Sigmoid colon (tissue), 6 donors: ENCODE measurements at regions not wholly inside any gene's neighbourhood (a gene's known extent, or its start where the extent isn't known, plus 50 kb on each side); places are given as distances from the start of the nearest gene placed in this dataset.

Experiments used
- DNase-seq: peaks from one replicate; pipeline ENCODE4 v3.0.0-alpha.2; 2019
- H3K27ac ChIP-seq, 4 donors: fragments of 200-600 bp; sonication (generic); one replicate each; pipeline ENCODE4 v1.5.1; 2016 to 2019; ENCODE audit warnings: mild to moderate bottlenecking in 1 of 4
- H3K27me3 ChIP-seq, 3 donors: fragments of 200-600 bp; sonication (generic); one replicate each; pipeline ENCODE4 v1.5.1; 2019; ENCODE audit warnings: mild to moderate bottlenecking in 1 of 3
- H3K36me3 ChIP-seq, 4 donors: fragments of 200-600 bp; sonication (generic); one replicate each; pipeline ENCODE4 v1.5.1; 2016 to 2019
- H3K4me1 ChIP-seq, 4 donors: fragments of 200-600 bp; sonication (generic); one replicate each; pipeline ENCODE4 v1.5.1; 2017 to 2019
- H3K4me3 ChIP-seq, 4 donors: fragments of 200-600 bp; sonication (generic); one replicate each; pipeline ENCODE4 v1.5.1; 2017 to 2019; ENCODE audit warnings: mild to moderate bottlenecking in 2 of 4, moderate library complexity in 1 of 4
- H3K9me3 ChIP-seq, 4 donors: fragments of 200-600 bp in 3 of 4; sonication (generic) in 3 of 4; one replicate each; pipeline versions ENCODE4 v1.5.1 to v1.6.1; 2013 to 2019
- EP300 ChIP-seq, 4 donors: sonication (generic); formaldehyde crosslinking; IDR thresholded peaks; one replicate each; pipeline ENCODE4 v1.6.1; 2017; ENCODE audit warnings: antibody characterized with exemption in 4 of 4
- POLR2A ChIP-seq, 2 donors: fragments of 450-650 bp; IDR thresholded peaks; one replicate each; pipeline ENCODE4 v1.6.1; 2016; ENCODE audit warnings: antibody characterized with exemption in 2 of 2, mild to moderate bottlenecking in 2 of 2, moderate library complexity in 2 of 2
- POLR2AphosphoS5 ChIP-seq, 4 donors: sonication (generic); formaldehyde crosslinking; IDR thresholded peaks; one replicate each; pipeline ENCODE4 v1.6.1; 2017; ENCODE audit warnings: antibody characterized with exemption in 4 of 4
- WGBS, 2 donors: extraction: QIAGEN DNeasy Blood & Tissue Kit; methylation state at CpG; one replicate each; pipeline ENCODE4 v1.1.7; 2013; 5-methylcytosine and 5-hydroxymethylcytosine counted together
- intact Hi-C: fragments of 100-400 bp; cut with DNase I; formaldehyde crosslinking; loops from one replicate; pipeline ENCODE4 v1.15.1; 2023
- TF ChIP-seq, protein P1 (sequence below), 4 experiments: fragments of 450-650 bp in 3 of 4; fragments of 200-600 bp in 1 of 4; IDR thresholded peaks; one replicate each; pipeline ENCODE4 v1.5.1; 2016 to 2019; ENCODE audit warnings: antibody characterized with exemption in 4 of 4, mild to moderate bottlenecking in 3 of 4, moderate library complexity in 2 of 4
- donor health status: healthy with polysubstance abuse.
- donor health status: healthy.

DNA sequence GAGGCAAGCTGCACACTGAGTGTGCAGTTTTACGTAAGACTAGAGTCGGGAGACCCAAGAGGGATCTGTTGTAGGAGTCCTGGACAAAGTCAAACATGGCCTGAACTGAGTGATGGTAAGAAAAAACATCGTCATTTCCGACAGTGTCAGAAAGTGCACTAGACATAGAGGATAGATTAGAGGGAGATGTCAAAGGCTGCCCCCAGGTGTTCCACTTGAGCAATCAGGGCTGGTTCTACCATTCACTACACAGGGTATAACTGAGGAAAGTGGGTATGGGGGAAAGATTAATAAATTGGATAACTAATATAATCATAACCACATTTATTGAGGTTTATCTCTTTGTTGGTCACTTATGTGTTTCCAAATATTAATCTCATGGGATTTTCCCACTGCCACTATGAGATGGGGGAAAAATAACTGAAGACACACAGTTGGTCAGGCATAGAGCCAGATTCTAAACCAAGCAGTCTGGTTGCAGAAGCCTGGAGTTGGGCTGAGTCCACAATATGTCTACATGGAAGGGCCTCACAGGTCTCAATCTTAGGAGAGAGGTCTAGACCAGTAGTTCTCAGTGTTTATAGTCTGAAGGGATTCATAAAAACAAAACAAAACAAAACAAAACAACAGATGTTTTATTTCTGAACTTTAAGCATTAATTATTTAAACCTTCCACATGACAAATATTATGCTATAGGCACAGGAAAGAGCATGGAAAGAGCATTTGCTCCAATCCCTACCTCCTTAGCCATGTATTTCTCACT, 766.5 kb downstream of the NTRK3 start:
- Histone ChIP-seq H3K27me3 (no peaks in the 10 kb centered on the region), H3K4me1 (peaks cover 0 to 9% (median 0%) of the 10 kb centered on the region in 4 donors), H3K9me3 (peaks cover 0 to 4% (median 0%) of the 10 kb centered on the region in 4 donors), H3K36me3 (no peaks in the 10 kb centered on the region), H3K4me3 (no peak overlapping the region), H3K27ac (no peak overlapping the region)
- TF ChIP-seq EP300 (IDR thresholded peaks at IDR 0.05) (no peak), POLR2A (IDR thresholded peaks at IDR 0.05) (no peak), POLR2AphosphoS5 (IDR thresholded peaks at IDR 0.05) (no peak)
- TF ChIP-seq, protein P1, sequence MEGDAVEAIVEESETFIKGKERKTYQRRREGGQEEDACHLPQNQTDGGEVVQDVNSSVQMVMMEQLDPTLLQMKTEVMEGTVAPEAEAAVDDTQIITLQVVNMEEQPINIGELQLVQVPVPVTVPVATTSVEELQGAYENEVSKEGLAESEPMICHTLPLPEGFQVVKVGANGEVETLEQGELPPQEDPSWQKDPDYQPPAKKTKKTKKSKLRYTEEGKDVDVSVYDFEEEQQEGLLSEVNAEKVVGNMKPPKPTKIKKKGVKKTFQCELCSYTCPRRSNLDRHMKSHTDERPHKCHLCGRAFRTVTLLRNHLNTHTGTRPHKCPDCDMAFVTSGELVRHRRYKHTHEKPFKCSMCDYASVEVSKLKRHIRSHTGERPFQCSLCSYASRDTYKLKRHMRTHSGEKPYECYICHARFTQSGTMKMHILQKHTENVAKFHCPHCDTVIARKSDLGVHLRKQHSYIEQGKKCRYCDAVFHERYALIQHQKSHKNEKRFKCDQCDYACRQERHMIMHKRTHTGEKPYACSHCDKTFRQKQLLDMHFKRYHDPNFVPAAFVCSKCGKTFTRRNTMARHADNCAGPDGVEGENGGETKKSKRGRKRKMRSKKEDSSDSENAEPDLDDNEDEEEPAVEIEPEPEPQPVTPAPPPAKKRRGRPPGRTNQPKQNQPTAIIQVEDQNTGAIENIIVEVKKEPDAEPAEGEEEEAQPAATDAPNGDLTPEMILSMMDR (IDR thresholded peaks at IDR 0.05), result no peak
- 71 to 74% methylated on average over 4 of the region's 4 CpGs for WGBS, 2 donors
- intact Hi-C loops, result no loop called here
- DNase-seq, result no peak

DNA sequence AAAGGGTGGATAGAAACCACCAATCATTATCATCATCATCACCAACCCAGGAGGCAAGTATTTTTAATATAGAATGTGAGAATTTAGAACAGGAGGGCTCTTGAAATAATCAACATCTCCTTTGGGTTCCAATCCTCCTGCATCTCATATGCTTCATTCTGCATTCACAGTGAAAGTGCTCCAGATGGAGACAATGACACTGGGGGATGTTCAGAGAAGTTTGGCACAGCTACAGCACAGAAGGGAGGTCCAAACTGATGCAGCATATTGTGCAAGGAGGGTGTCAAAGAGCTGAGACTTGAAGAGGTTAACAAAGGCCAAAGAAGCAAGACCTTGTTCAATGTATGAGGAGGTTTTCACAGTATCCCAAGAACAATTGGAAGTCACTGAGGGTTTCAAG, 767.1 kb downstream of the NTRK3 start:
- Histone ChIP-seq H3K9me3 (peaks cover 0 to 4% (median 0%) of the 10 kb centered on the region in 4 donors), H3K36me3 (no peaks in the 10 kb centered on the region), H3K27ac (no peak overlapping the region), H3K27me3 (no peaks in the 10 kb centered on the region), H3K4me3 (no peak overlapping the region), H3K4me1 (peaks cover 0 to 9% (median 0%) of the 10 kb centered on the region in 4 donors)
- intact Hi-C loops, result no loop called here
- TF ChIP-seq POLR2AphosphoS5 (IDR thresholded peaks at IDR 0.05), result no peak
- TF ChIP-seq, protein P1 (IDR thresholded peaks at IDR 0.05), result no peak
- TF ChIP-seq POLR2A (IDR thresholded peaks at IDR 0.05), result no peak
- TF ChIP-seq EP300 (IDR thresholded peaks at IDR 0.05), result no peak
- DNase-seq, result no peak

DNA sequence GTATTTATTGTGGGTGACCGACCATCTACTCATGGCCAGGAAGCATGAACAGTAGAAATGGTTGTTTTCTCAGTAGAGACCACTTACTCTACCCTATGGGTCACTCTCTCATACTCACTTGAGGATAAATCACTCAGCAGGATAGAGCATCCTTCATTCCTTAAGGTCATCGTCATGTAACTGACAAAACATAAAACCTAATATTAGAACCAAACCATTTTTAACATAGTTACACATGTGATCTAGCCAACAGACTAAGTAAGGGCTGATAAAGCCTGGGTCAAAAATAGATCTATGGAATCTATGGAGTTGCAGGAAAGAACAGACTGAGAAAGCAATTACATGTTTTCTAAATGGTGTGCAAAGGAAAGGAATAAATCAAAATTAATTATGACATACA, 769.1 kb downstream of the NTRK3 start:
- peaks cover 0 to 9% (median 0%) of the 10 kb centered on the region in 4 donors for H3K4me1 ChIP-seq
- intact Hi-C loops, result no loop called here
- DNase-seq, result no peak
- no peak overlapping the region for H3K4me3 ChIP-seq
- 74 to 78% methylated on average over 2 of the region's 2 CpGs for WGBS, 2 donors
- TF ChIP-seq EP300 (IDR thresholded peaks at IDR 0.05), result no peak
- TF ChIP-seq, protein P1 (IDR thresholded peaks at IDR 0.05), result no peak
- TF ChIP-seq POLR2A (IDR thresholded peaks at IDR 0.05), result no peak
- no peak for TF ChIP-seq POLR2AphosphoS5 (IDR thresholded peaks at IDR 0.05)
- H3K27ac ChIP-seq, result no peak overlapping the region
- H3K9me3 ChIP-seq, result peaks cover 0 to 4% (median 0%) of the 10 kb centered on the region in 4 donors
- H3K36me3 ChIP-seq, result no peaks in the 10 kb centered on the region
- H3K27me3 ChIP-seq, result no peaks in the 10 kb centered on the region

DNA sequence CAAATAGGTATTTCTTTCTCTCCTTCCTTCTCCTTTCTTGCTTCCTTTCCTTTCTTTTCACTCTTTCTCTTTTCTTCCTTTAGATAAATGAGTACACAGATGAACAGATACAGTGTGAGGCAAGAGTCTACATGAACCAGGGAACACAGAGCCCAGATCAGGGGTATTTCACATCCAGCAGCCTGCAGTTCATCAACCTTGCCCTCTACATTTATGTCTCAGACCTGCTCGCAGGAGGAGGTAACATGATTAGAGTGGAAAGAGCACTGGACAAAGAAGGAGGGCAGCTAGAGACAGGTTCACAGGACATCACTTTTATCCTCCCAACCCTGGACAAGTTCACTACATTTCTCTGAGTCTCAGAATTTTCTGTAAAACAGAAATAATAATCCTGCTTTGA, 773.1 kb downstream of the NTRK3 start:
- no peaks in the 10 kb centered on the region for H3K36me3 ChIP-seq
- intact Hi-C loops, result no loop called here
- H3K27me3 ChIP-seq, result no peaks in the 10 kb centered on the region
- peaks cover 0 to 4% (median 0%) of the 10 kb centered on the region in 4 donors for H3K9me3 ChIP-seq
- no peak overlapping the region for H3K27ac ChIP-seq
- WGBS, 2 donors, result 63 to 77% methylated on average over 1 of the region's 1 CpG
- no peaks in the 10 kb centered on the region for H3K4me1 ChIP-seq
- H3K4me3 ChIP-seq, result no peak overlapping the region
- no peak for TF ChIP-seq POLR2A (IDR thresholded peaks at IDR 0.05)
- TF ChIP-seq EP300 (IDR thresholded peaks at IDR 0.05), result no peak
- TF ChIP-seq, protein P1 (IDR thresholded peaks at IDR 0.05), result no peak
- no peak for TF ChIP-seq POLR2AphosphoS5 (IDR thresholded peaks at IDR 0.05)
- no peak for DNase-seq
